ENCODE measurements at regions not wholly inside any gene's neighbourhood (a gene's known extent, or its start where the extent isn't known, plus 50 kb on each side); places are given as distances from the start of the nearest gene placed in this dataset.

- TF ChIP-seq CTCF (IDR thresholded peaks at IDR 0.05) (no peak), REST (IDR thresholded peaks at IDR 0.05; ENCODE audit: insufficient read depth in 1 of 2, low read depth in 2 of 2, low read length in 1 of 2) (no peak), TCF7L2 (IDR thresholded peaks at IDR 0.05; ENCODE audit: low read depth, low read length) (no peak), POLR2AphosphoS5 (IDR thresholded peaks at IDR 0.05; ENCODE audit: low read depth, low read length) (no peak)
Observed at GRCh38 chr3:148540851-148541250, 156.9 kb upstream of the AGTR1 start.

Data from Panc1 (cell line).